ENCODE measurements at regions not wholly inside any gene's neighbourhood (a gene's known extent, or its start where the extent isn't known, plus 50 kb on each side); places are given as distances from the start of the nearest gene placed in this dataset.

DNA sequence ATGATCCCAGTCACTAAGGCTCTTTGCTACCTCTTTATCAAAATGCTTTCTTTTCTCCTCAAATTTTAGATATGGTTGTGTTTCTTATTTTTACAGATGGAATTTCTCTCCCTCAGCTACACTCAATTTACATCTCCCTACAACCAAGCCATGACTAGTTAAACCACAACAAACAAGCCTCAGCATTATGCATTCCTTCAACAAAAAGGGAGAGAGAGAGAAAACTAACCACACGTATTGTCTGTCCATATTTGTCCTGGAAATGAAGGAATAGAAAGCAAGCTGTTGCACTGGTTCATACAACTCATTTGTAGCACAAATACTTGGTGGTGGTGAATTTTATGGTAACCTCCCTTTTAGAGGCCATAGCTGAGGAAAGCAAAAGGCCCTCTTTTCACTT lies 286.4 kb downstream of the AHR start:
- TF ChIP-seq, protein P1, sequence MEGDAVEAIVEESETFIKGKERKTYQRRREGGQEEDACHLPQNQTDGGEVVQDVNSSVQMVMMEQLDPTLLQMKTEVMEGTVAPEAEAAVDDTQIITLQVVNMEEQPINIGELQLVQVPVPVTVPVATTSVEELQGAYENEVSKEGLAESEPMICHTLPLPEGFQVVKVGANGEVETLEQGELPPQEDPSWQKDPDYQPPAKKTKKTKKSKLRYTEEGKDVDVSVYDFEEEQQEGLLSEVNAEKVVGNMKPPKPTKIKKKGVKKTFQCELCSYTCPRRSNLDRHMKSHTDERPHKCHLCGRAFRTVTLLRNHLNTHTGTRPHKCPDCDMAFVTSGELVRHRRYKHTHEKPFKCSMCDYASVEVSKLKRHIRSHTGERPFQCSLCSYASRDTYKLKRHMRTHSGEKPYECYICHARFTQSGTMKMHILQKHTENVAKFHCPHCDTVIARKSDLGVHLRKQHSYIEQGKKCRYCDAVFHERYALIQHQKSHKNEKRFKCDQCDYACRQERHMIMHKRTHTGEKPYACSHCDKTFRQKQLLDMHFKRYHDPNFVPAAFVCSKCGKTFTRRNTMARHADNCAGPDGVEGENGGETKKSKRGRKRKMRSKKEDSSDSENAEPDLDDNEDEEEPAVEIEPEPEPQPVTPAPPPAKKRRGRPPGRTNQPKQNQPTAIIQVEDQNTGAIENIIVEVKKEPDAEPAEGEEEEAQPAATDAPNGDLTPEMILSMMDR (IDR thresholded peaks at IDR 0.05 in 4 of 5, conservative IDR thresholded peaks at IDR 0.05 in 1 of 5): no peak
- no peak for TF ChIP-seq POLR2A (IDR thresholded peaks at IDR 0.05)
